Fibroblast of the aortic adventitia (primary cell): ENCODE measurements at regions not wholly inside any gene's neighbourhood (a gene's known extent, or its start where the extent isn't known, plus 50 kb on each side); places are given as distances from the start of the nearest gene placed in this dataset.

ENCODE experiments used
- DNase-seq: peaks from one replicate; pipeline ENCODE4 v3.0.0-alpha.2; 2010; ENCODE audit warnings: low read depth
- H3K4me3 ChIP-seq: 2 replicates; pipeline ENCODE4 v1.5.1; 2011; ENCODE audit warnings: low read depth, mild to moderate bottlenecking, control low read depth, low read length, moderate library complexity
- CTCF ChIP-seq: IDR thresholded peaks from 2 replicates; pipeline ENCODE4 v1.5.1; 2011; ENCODE audit warnings: mild to moderate bottlenecking, low read length, control low read depth, inconsistent platforms; ENCODE audit not compliant: insufficient read depth

- no peak for DNase-seq
- TF ChIP-seq CTCF, result no peak
- H3K4me3 ChIP-seq, result no peak overlapping the region
These were observed 85.5 kb upstream of the CACNA1E start for GRCh38 chr1:181397845-181398244.

- DNase-seq, result no peak
- no peak for TF ChIP-seq CTCF
- no peak overlapping the region for H3K4me3 ChIP-seq
These were observed 84.8 kb upstream of the CACNA1E start for GRCh38 chr1:181398544-181398943.

- DNase-seq, result no peak
- TF ChIP-seq CTCF, result no peak
- H3K4me3 ChIP-seq, result no peak overlapping the region
These were observed 77.7 kb upstream of the CACNA1E start for GRCh38 chr1:181405584-181405983.

GRCh38 chr1:181406989-181407388 lies 76.3 kb upstream of the CACNA1E start:
- no peak for TF ChIP-seq CTCF
- H3K4me3 ChIP-seq, result no peak overlapping the region

GRCh38 chr1:181409981-181410380 lies 73.3 kb upstream of the CACNA1E start:
- no peak for DNase-seq
- no peak for TF ChIP-seq CTCF

More at GRCh38 chr1:181406989-181407388, 76.3 kb upstream of the CACNA1E start:
- no peak for DNase-seq

GRCh38 chr1:181412746-181413145 lies 70.6 kb upstream of the CACNA1E start:
- DNase-seq, result no peak
- no peak for TF ChIP-seq CTCF

More at GRCh38 chr1:181409981-181410380, 73.3 kb upstream of the CACNA1E start:
- H3K4me3 ChIP-seq, result no peak overlapping the region

GRCh38 chr1:181413195-181413815 lies 70.0 kb upstream of the CACNA1E start:
- no peak for DNase-seq
- no peak overlapping the region for H3K4me3 ChIP-seq
- TF ChIP-seq CTCF, result no peak

More at GRCh38 chr1:181412746-181413145, 70.6 kb upstream of the CACNA1E start:
- no peak overlapping the region for H3K4me3 ChIP-seq
